Left lung (tissue), 4 donors: ENCODE measurements at regions not wholly inside any gene's neighbourhood (a gene's known extent, or its start where the extent isn't known, plus 50 kb on each side); places are given as distances from the start of the nearest gene placed in this dataset.

ENCODE experiments used
- ATAC-seq: fragments of 200-7000 bp; cut with Tn5 transposase; one replicate; pipeline ENCODE4 v1.9.1; 2020; ENCODE audit warnings: moderate library complexity
- DNase-seq, 4 donors: peaks; one replicate each; pipeline ENCODE4 v3.0.0-alpha.2; 2013 to 2020
- H3K27ac ChIP-seq, 2 donors: fragments of 200-600 bp; sonication (generic) in 1 of 2; one replicate each; pipeline versions ENCODE4 v1.5.0 to v1.8.0; 2020 to 2021
- H3K27me3 ChIP-seq, 2 donors: fragments of 200-600 bp; sonication (generic) in 1 of 2; one replicate each; pipeline versions ENCODE4 v1.5.0 to v1.8.0; 2020 to 2021
- H3K36me3 ChIP-seq, 2 donors: fragments of 200-600 bp; sonication (generic) in 1 of 2; one replicate each; pipeline versions ENCODE4 v1.5.0 to v1.8.0; 2020 to 2021
- H3K4me1 ChIP-seq, 2 donors: fragments of 200-600 bp; one replicate each; pipeline ENCODE4 v1.8.0; 2021
- H3K4me3 ChIP-seq, 2 donors: fragments of 200-600 bp; sonication (generic) in 1 of 2; one replicate each; pipeline versions ENCODE4 v1.5.0 to v1.8.0; 2020 to 2021; ENCODE audit warnings: mild to moderate bottlenecking in 1 of 2
- H3K9me3 ChIP-seq, 2 donors: fragments of 200-600 bp; sonication (generic) in 1 of 2; one replicate each; pipeline versions ENCODE4 v1.5.0 to v1.8.0; 2020 to 2021
- CTCF ChIP-seq, 2 donors: fragments of 200-600 bp; sonication (generic) in 1 of 2; IDR thresholded peaks; one replicate each; pipeline versions ENCODE4 v1.5.0 to v1.8.0; 2021; ENCODE audit warnings: antibody characterized with exemption in 2 of 2
- intact Hi-C, 2 donors: fragments of 100-400 bp; cut with DNase I; formaldehyde crosslinking; loops; one replicate each; pipeline versions ENCODE4 v1.11.2 to v1.14.2; 2022
- donor health status: DM: no; HTN: yes; CAD: no.
- donor health status: DM: no; HTN: no; CAD: no.

DNA sequence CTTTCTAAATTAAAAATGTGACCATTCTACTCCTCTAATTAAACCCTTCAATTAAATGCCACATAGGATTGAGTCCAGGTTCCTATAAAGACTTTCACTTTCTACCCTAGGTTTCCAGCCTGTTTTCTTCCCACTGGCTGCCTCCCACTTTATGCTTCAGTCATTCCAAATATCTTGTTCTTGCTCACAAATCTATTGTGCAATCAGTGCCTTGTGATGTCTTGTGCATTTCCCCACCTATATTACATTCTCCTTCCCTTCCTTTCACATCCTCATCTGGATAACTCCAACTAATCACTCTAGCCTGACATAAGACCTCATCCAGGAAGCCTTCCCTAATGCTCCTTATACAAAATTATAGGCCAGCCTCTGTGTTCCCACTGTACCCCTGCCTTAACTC is 281.7 kb upstream of the LRATD1 start:
- no peak overlapping the region for H3K27ac ChIP-seq
- no peaks in the 10 kb centered on the region for H3K36me3 ChIP-seq
- H3K4me3 ChIP-seq, result no peak overlapping the region
- intact Hi-C loops, result no loop called here
- H3K9me3 ChIP-seq, result no peaks in the 10 kb centered on the region
- no peaks in the 10 kb centered on the region for H3K27me3 ChIP-seq
- DNase-seq, result no peak
- TF ChIP-seq CTCF (IDR thresholded peaks at IDR 0.05), result no peak
- no peak for ATAC-seq
- no peaks in the 10 kb centered on the region for H3K4me1 ChIP-seq

DNA sequence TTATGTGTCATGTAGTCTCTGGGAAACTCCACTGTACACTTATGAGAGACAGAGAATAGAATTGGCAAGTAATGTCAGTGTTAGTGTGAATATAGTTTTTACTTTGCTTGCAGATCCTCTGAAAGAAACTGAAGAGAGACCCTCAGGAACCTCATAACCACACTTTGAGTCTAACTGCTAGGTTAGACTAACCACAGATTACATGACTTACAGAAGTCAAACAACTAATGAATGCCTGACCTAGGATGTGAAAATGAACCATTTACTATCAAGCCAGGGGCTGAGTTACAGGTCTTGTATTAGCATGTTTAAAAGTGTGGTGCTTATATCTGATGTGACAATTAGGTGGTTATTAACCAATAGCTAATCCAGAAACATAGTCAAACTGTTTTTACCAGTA is 280.4 kb upstream of the LRATD1 start:
- Histone ChIP-seq H3K9me3 (no peaks in the 10 kb centered on the region), H3K4me1 (no peaks in the 10 kb centered on the region), H3K27ac (no peak overlapping the region), H3K36me3 (no peaks in the 10 kb centered on the region), H3K27me3 (no peaks in the 10 kb centered on the region), H3K4me3 (no peak overlapping the region)
- DNase-seq, result no peak
- no peak for ATAC-seq
- no peak for TF ChIP-seq CTCF (IDR thresholded peaks at IDR 0.05)
- intact Hi-C loops, result no loop called here

DNA sequence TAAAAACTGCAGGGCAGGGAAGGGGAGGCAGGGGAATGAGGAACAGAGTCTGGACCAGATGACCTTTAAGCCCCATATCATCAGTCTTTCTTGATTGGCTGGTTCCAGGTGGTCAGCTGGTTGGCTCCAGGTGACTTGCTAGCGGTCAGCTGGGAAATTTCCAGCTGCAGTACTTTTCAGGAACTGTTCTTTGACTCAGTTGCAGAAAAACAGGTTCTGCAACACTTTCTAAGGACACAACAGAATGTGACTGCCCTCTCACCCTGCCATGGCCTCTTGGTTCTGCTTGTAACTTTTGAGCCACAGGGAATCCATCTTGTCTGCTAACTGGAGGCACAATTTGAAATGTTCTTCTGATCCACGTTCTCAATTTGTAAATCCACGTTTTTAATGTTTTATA is 278.3 kb upstream of the LRATD1 start:
- Histone ChIP-seq H3K4me1 (no peaks in the 10 kb centered on the region), H3K27ac (no peak overlapping the region), H3K36me3 (no peaks in the 10 kb centered on the region), H3K9me3 (no peaks in the 10 kb centered on the region), H3K27me3 (no peaks in the 10 kb centered on the region), H3K4me3 (no peak overlapping the region)
- TF ChIP-seq CTCF (IDR thresholded peaks at IDR 0.05), result no peak
- ATAC-seq (no peak), DNase-seq (no peak)
- intact Hi-C loops, result no loop called here

- no peak for TF ChIP-seq CTCF (IDR thresholded peaks at IDR 0.05)
- no peak overlapping the region for H3K27ac ChIP-seq
- DNase-seq (no peak), ATAC-seq (no peak)
- H3K4me3 ChIP-seq, result no peak overlapping the region
- peaks cover 0 to 1% of the 10 kb centered on the region in 2 donors for H3K9me3 ChIP-seq
- no peaks in the 10 kb centered on the region for H3K36me3 ChIP-seq
- H3K27me3 ChIP-seq, result no peaks in the 10 kb centered on the region
- intact Hi-C loops, result no loop called here
- H3K4me1 ChIP-seq, result no peaks in the 10 kb centered on the region
Observed at GRCh38 chr2:14355102-14355501, 277.4 kb upstream of the LRATD1 start.

- H3K27me3 ChIP-seq, result no peaks in the 10 kb centered on the region
- intact Hi-C loops, result no loop called here
- H3K4me3 ChIP-seq, result no peak overlapping the region
- H3K36me3 ChIP-seq, result no peaks in the 10 kb centered on the region
- peaks cover 0 to 4% of the 10 kb centered on the region in 2 donors for H3K9me3 ChIP-seq
- no peak for DNase-seq
- no peak for ATAC-seq
- no peak for TF ChIP-seq CTCF (IDR thresholded peaks at IDR 0.05)
- H3K4me1 ChIP-seq, result no peaks in the 10 kb centered on the region
- no peak overlapping the region for H3K27ac ChIP-seq
Observed at GRCh38 chr2:14358339-14358738, 274.2 kb upstream of the LRATD1 start.
